ENCODE measurements at regions not wholly inside any gene's neighbourhood (a gene's known extent, or its start where the extent isn't known, plus 50 kb on each side); places are given as distances from the start of the nearest gene placed in this dataset.
"Not testable (repeated sequence)": the region's sequence is repeated elsewhere in the genome, so short reads cannot be mapped to it uniquely, and the experiment has no call there.

- no peak for DNase-seq (ENCODE audit: low read depth, low spot score)
These were observed 332.9 kb downstream of the PCNX1 start for GRCh38 chr14:71240171-71240570.

- DNase-seq (ENCODE audit: low read depth, low spot score): no peak
These were observed 333.7 kb downstream of the PCNX1 start for GRCh38 chr14:71240866-71241520.

- no peak for DNase-seq (ENCODE audit: low read depth, low spot score)
These were observed 335.0 kb downstream of the PCNX1 start for GRCh38 chr14:71242237-71242748.

GRCh38 chr14:71243697-71244096, 336.4 kb downstream of the PCNX1 start:
- no peak for DNase-seq (ENCODE audit: low read depth, low spot score)

GRCh38 chr14:71244341-71244740, 337.1 kb downstream of the PCNX1 start:
- no peak for DNase-seq (ENCODE audit: low read depth, low spot score)

- no peak for DNase-seq (ENCODE audit: low read depth, low spot score)
These were observed 338.6 kb downstream of the PCNX1 start for GRCh38 chr14:71245659-71246361.

- no peak for DNase-seq (ENCODE audit: low read depth, low spot score)
These were observed 339.3 kb downstream of the PCNX1 start for GRCh38 chr14:71246539-71246938.

- DNase-seq (ENCODE audit: low read depth, low spot score): no peak
These were observed 339.8 kb downstream of the PCNX1 start for GRCh38 chr14:71247106-71247505.

GRCh38 chr14:71248194-71248593, 340.9 kb downstream of the PCNX1 start:
- no peak for DNase-seq (ENCODE audit: low read depth, low spot score)

GRCh38 chr14:71250347-71250746, 343.1 kb downstream of the PCNX1 start:
- no peak for DNase-seq (ENCODE audit: low read depth, low spot score)

- no peak for DNase-seq (ENCODE audit: low read depth, low spot score)
These were observed 343.5 kb downstream of the PCNX1 start for GRCh38 chr14:71250791-71251190.

- not testable (repeated sequence) for DNase-seq (ENCODE audit: low read depth, low spot score)
These were observed 346.9 kb downstream of the PCNX1 start for GRCh38 chr14:71254091-71254719.

GRCh38 chr14:71261206-71261605, 353.9 kb downstream of the PCNX1 start:
- DNase-seq (ENCODE audit: low read depth, low spot score): no peak

- no peak for DNase-seq (ENCODE audit: low read depth, low spot score)
These were observed 355.2 kb downstream of the PCNX1 start for GRCh38 chr14:71262441-71262840.

- no peak for DNase-seq (ENCODE audit: low read depth, low spot score)
These were observed 357.0 kb downstream of the PCNX1 start for GRCh38 chr14:71264260-71264659.

GRCh38 chr14:71267007-71267513, 359.8 kb downstream of the PCNX1 start:
- no peak for DNase-seq (ENCODE audit: low read depth, low spot score)

- DNase-seq (ENCODE audit: low read depth, low spot score): no peak
These were observed 360.4 kb downstream of the PCNX1 start for GRCh38 chr14:71267691-71268090.

GRCh38 chr14:71270111-71270510, 362.9 kb downstream of the PCNX1 start:
- DNase-seq (ENCODE audit: low read depth, low spot score): no peak

- DNase-seq (ENCODE audit: low read depth, low spot score): no peak
These were observed 364.1 kb downstream of the PCNX1 start for GRCh38 chr14:71271166-71271945.

GRCh38 chr14:71273366-71273765, 366.1 kb downstream of the PCNX1 start:
- DNase-seq (ENCODE audit: low read depth, low spot score): no peak

GRCh38 chr14:71284048-71284447, 376.8 kb downstream of the PCNX1 start:
- no peak for DNase-seq (ENCODE audit: low read depth, low spot score)

- DNase-seq (ENCODE audit: low read depth, low spot score): no peak
These were observed 378.9 kb downstream of the PCNX1 start for GRCh38 chr14:71286126-71286525.
